NCI-H2227 (cell line): ENCODE measurements at regions not wholly inside any gene's neighbourhood (a gene's known extent, or its start where the extent isn't known, plus 50 kb on each side); places are given as distances from the start of the nearest gene placed in this dataset.
"Not testable (repeated sequence)": the region's sequence is repeated elsewhere in the genome, so short reads cannot be mapped to it uniquely, and the experiment has no call there.

Experiments used
- DNase-seq: peaks from one replicate; lab custom pipeline; 2025; ENCODE audit not compliant: unreplicated experiment; lab: John Stamatoyannopoulos, UW

DNA sequence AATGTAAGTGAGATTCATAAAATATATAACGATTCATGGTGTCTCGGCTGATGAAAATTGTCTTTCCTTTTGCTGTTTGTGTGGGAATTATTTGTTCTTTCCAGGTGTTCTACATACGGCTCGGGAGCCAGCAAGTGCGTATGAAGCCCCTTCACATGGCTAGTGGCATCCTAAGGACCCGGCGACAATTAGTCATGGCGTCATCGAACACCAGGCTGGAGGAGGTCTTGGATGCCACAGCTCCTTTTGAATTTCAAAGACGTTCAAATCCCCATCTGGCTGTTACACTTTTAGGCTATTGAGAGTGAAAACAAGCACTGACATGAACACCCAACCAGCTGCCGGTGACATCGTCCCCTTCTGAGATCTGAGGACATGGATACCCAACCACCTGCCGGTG lies 397.7 kb upstream of the TNRC6C start:
- DNase-seq = no peak

DNA sequence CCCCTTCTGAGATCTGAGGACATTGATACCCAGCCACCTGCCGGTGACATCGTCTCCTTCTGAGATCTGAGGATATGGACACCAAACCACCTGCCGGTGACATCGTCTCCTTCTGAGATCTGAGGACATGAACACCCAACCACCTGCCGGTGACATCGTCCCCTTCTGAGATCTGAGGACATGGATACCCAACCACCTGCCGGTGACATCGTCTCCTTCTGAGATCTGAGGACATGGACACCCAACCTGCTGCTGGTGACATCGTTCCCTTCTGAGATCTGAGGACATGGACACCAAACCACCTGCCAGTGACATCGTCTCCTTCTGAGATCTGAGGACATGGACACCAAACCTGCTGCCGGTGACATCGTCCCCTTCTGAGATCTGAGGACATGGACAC lies 396.1 kb upstream of the TNRC6C start:
- not testable (repeated sequence) for DNase-seq

DNA sequence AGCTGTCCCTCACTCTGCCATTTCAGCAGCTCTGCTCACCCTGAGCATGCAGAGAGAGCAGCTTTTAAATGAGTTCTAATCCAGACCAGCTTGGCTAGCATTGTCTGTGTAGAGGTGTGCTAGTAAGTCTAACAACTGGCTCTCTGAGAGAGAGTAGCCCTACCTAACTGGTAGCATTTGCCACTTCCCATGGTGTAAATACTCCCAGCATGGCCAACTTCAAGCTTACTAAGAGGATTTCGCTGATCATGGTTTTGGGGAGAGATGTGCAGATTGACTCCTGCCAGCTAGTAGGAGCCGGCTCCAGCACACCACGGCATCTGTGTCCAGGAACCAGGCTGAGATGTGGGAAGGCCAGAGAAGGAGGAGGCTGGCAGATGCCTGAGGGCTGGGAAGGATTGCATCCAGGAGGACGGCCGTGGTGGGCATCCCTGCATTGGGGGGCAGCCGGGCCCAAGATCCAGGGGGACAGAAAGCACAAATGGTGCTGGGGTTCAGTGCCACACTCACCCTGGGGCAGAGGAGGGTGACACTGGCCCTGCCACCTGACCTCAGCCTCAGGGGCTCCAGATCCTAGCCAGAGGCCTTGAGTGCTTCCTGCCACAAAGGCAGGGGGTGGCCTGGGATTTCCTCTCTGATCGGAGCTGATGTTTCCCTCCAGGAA lies 394.9 kb upstream of the TNRC6C start:
- no peak for DNase-seq

DNA sequence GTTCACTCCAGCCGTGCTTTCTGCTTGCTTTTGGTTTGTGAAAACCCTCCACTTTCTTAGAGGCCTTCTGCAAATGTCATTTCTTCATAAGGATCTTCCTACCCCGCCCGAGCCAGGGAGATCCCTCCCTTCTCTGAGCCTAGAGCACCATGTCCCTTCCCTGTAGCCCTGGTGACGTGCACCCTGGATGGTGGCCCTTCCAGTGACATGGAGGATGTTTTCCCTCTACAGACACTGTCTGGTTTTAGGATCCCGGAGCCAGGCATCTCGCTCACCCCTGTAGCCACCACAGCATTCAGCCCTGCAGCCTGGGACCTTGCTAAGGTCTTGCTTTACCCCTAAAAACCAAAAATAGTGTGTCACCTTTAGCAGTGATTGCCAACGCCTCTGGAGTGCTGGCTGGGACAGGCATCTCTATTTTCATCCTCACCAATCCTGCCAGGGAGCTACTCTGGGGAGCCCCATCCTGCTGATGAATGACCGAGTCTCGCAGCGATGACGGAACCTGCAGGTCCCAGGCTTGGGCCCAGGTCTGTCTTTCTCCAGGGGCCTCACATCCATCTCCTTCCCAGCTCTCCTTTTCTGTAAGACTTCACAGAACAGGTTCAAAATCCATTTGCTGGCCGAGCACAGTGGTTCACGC lies 394.1 kb upstream of the TNRC6C start:
- no peak for DNase-seq

DNA sequence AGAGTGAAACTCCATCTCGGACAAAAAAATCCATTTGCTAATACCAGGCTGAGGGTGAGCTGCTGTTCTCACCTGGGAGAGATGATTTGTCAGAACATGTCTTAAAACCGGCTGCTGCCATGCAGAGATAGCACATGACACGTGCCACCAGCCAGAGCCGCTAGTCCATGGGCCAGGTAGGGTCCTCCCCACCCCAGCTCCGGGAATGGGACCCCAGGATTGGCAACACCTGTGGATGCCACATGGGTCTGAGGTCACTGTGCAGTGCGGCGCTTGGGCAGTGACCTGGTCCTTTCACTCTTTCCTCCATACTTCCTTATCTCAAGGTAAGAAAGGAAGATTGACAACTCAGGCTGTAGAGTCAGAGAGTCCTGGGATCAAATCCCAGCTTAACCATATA lies 393.3 kb upstream of the TNRC6C start:
- no peak for DNase-seq

DNA sequence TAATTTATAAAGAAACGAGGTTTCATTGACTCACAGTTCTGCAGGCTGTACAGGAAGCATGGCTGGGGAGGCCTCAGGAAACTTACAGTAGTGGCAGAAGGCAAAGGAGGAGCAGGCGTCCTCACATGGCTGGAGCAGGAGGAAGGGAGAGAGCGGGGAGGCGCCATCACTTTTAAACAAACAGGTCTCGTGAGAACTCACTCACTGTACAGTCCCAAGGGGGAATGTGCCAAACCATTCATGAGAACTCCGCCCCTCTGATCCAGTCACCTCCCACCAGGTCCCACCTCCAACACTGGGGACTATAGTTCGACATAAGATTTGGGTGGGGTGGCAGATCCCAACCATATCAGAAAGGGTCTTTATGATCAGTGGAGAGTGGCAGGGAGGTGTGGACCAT lies 392.4 kb upstream of the TNRC6C start:
- DNase-seq = no peak

DNA sequence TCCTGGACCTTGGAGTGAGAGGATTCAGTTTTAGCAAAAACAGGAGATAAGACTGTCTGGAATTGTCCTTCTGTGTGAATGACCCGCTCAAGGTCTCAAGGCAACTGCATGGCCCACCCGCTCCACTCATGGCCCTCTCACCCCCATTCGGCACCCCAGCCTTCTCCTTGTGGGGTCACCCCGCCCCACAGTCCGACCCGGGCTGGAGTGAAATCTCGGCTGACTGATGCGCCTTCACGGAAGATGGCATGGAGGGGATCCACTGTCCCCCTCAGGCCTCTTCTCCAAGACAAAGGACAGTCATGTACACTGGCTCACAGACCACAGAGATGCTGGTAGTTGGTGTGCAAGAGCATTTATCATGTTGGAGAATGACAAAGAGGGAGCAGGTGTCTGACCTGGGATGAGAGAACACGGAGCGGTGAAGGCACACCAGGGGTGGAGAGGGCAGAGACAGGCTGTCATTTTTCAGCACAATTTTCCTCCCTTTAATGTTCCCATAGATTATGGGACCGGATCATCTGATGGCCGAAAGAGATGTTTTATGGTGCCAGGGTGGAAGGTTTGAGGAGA lies 391.9 kb upstream of the TNRC6C start:
- peak; percentile 35 for DNase-seq

DNA sequence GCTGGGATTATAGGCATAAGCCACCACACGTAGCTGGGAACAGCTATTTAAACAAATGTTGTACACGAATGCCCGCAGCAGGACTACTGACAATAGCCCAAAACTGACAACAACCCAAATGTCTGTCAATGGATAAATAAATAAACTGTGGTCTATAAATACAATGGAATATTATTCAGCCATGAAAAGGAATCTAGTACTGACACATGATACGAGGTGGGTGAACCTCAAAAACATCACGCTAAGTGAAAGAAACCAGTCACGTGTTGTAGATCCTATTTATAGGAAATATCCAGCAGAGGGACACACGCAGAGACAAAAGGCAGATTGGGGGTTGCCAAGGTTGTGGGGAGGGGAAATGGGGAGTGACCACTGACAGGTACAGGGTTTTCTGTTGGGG lies 390.0 kb upstream of the TNRC6C start:
- DNase-seq = no peak

- no peak for DNase-seq
Observed at GRCh38 chr17:77569846-77570564, 388.5 kb upstream of the TNRC6C start.

DNA sequence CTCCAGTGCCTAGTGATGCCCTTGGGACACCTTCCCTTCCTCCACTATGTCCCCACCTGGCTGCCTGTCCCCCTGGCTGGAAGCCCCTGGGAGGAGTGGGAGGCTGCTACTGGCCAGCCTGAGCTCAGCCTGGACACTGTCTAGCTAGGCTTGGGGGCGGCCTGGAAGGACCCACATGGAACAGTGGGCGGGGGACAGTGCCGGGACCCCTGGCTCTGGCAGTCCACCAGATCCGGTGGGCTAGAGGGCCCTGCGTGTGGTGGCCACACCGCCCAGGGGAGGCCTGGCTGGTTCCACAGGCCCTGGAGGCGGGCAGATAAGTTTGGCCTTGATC lies 388.0 kb upstream of the TNRC6C start:
- no peak for DNase-seq

- peak; percentile 65 for DNase-seq
Observed at GRCh38 chr17:77571155-77571981, 387.1 kb upstream of the TNRC6C start.

DNA sequence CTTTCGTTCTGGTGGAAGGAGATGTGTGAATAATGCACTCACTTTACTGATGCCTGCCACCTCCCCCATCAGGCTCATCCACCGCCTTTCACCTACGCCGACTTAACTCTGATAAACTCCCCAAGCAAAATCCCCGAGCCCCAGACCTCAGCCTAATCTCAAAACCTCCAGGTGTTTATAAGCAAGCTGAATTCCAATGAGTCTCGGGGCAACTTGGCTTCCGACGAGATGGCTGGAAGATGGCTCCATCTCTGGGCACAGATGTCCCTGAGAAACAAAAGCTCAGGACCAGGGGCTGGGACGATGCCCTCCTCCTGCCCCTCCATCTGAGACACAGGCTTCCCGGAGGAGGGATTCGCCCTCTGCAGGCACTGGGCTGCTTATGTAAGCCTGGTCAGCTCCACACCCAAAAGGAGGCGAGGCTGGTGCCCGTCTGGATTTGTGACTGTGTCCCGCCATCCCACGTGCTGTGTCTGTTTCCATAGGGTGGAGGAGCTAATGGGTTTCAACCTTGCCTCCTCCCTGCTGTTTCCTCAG lies 386.4 kb upstream of the TNRC6C start:
- peak; percentile 35 for DNase-seq

- no peak for DNase-seq
Observed at GRCh38 chr17:77572851-77573250, 385.7 kb upstream of the TNRC6C start.

GRCh38 chr17:77577491-77577890 lies 381.0 kb upstream of the TNRC6C start:
- no peak for DNase-seq

DNA sequence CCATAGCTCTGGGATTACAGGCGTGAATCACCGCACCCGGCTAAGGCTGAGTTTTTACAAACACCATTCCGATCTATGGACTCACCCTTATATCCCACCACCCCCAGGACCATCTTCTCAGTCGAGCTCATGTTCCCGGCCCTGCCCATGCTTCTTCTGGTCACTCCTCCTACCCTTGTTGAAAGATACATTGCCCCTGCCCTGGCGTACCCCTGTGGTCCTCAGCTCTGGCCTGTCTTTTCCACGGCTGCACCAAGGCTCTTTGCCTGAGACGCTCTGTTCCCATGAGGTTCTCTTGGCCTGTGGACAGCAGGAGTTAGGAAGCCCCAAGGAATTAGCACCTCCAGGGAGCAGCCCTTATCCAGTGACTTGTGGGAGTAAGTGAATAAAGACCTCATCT lies 379.4 kb upstream of the TNRC6C start:
- no peak for DNase-seq

- no peak for DNase-seq
Observed at GRCh38 chr17:77579682-77580081, 378.8 kb upstream of the TNRC6C start.

- no peak for DNase-seq
Observed at GRCh38 chr17:77580531-77581270, 377.8 kb upstream of the TNRC6C start.

GRCh38 chr17:77581480-77581879 lies 377.0 kb upstream of the TNRC6C start:
- no peak for DNase-seq

DNA sequence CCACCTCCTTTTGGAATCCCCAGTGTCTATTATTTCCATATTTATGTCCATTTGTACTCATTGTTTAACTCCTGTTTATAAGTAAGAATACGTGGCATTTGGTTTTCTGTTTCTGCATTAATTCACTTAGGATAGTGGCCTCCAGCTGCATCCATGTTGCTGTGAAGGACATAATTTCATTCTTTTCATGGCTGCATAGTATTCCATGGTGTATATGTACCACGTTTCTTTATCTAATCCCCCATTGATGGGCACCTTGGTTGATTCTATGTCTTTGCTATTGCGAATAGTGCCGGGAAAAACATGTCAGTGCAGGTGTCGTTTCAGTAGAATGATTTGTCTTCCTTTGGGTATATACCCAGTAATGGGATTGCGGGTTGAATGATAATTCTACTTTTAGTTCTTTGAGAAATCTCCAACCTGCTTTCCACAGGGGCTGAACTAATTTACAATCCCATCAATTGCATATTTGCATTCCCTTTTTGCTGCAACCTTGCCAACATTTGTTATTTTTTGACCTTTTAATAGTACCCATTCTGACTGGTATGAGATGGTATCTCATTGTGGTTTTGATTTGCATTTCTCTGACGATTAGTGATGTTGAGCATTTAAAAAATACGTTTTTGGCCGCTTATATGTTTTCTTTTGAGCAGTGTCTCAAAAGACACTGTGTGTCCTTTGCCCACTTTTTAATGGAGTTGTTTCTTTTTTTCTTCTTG lies 373.2 kb upstream of the TNRC6C start:
- DNase-seq = no peak
